AG09309 (cell line): ENCODE measurements at regions not wholly inside any gene's neighbourhood (a gene's known extent, or its start where the extent isn't known, plus 50 kb on each side); places are given as distances from the start of the nearest gene placed in this dataset.

Experiments used
- DNase-seq: peaks from one replicate; pipeline ENCODE4 v3.0.0-alpha.2; 2010; ENCODE audit warnings: low read depth
- H3K4me3 ChIP-seq: 2 replicates; pipeline ENCODE4 v1.5.1; 2011; ENCODE audit warnings: mild to moderate bottlenecking, low read depth, low read length, moderate library complexity; ENCODE audit not compliant: control insufficient read depth
- CTCF ChIP-seq: IDR thresholded peaks from 2 replicates; pipeline ENCODE4 v1.5.1; 2011; ENCODE audit warnings: mild to moderate bottlenecking, low read depth, low read length, inconsistent platforms; ENCODE audit not compliant: insufficient read depth, control insufficient read depth; ENCODE audit errors: missing control alignments

GRCh38 chr5:61951295-61951694 lies 354.7 kb upstream of the KIF2A start:
- no peak overlapping the region for H3K4me3 ChIP-seq
- no peak for TF ChIP-seq CTCF
- no peak for DNase-seq

GRCh38 chr5:61953913-61954312 lies 352.1 kb upstream of the KIF2A start:
- TF ChIP-seq CTCF, result no peak
- no peak overlapping the region for H3K4me3 ChIP-seq
- DNase-seq, result no peak

GRCh38 chr5:61964201-61964600 lies 341.8 kb upstream of the KIF2A start:
- TF ChIP-seq CTCF, result no peak
- no peak overlapping the region for H3K4me3 ChIP-seq
- DNase-seq, result no peak

- no peak for DNase-seq
- TF ChIP-seq CTCF, result no peak
- H3K4me3 ChIP-seq, result no peak overlapping the region
These were observed 340.9 kb upstream of the KIF2A start for GRCh38 chr5:61965069-61965468.

GRCh38 chr5:61965490-61965889 lies 340.5 kb upstream of the KIF2A start:
- TF ChIP-seq CTCF, result no peak
- no peak overlapping the region for H3K4me3 ChIP-seq
- no peak for DNase-seq

GRCh38 chr5:61966296-61966955 lies 339.6 kb upstream of the KIF2A start:
- no peak for DNase-seq
- no peak overlapping the region for H3K4me3 ChIP-seq
- no peak for TF ChIP-seq CTCF

GRCh38 chr5:61966997-61967396 lies 339.0 kb upstream of the KIF2A start:
- no peak for DNase-seq
- no peak for TF ChIP-seq CTCF
- H3K4me3 ChIP-seq, result no peak overlapping the region
